TTC549 (cell line): ENCODE measurements at regions not wholly inside any gene's neighbourhood (a gene's known extent, or its start where the extent isn't known, plus 50 kb on each side); places are given as distances from the start of the nearest gene placed in this dataset.

Experiments used
- FAIRE-seq: peaks from 2 replicates; lab custom pipeline; 2012; peaks lifted over from hg19 to GRCh38; lab: Jason Lieb, UNC

DNA sequence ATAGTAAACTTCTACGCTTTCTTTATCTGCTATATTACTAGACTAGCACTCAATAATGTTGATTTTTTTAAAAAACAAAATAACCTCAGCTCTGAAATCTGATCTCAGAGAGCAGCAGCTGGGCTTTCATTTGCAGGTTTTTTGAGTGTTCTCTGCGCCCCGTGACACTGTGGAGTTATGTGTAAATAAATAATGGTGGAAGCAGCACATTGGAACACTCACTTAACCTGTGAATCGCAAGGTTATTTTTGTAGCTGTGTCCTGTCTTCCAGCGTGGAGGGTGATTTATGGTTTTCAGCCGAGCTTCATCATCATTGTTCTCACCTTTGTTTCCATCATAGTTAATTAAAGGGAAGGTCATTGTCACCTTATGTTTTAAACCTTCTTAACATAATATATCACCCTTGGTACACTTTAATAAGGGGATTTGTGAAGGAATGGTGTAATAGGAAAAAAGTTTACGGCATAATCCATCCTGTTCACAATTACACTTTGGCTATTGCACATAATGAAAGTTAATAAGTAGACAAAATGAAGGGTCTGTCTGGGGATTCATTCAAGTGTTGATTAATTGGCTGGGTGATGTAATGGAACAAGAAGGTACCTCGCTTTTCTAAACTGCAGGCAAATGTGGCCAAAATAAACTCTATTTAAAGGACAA, 493.3 kb upstream of the ADAMTS16 start:
- FAIRE-seq = no peak

- FAIRE-seq = no peak
These were observed 492.2 kb upstream of the ADAMTS16 start for GRCh38 chr5:4647955-4648354.

DNA sequence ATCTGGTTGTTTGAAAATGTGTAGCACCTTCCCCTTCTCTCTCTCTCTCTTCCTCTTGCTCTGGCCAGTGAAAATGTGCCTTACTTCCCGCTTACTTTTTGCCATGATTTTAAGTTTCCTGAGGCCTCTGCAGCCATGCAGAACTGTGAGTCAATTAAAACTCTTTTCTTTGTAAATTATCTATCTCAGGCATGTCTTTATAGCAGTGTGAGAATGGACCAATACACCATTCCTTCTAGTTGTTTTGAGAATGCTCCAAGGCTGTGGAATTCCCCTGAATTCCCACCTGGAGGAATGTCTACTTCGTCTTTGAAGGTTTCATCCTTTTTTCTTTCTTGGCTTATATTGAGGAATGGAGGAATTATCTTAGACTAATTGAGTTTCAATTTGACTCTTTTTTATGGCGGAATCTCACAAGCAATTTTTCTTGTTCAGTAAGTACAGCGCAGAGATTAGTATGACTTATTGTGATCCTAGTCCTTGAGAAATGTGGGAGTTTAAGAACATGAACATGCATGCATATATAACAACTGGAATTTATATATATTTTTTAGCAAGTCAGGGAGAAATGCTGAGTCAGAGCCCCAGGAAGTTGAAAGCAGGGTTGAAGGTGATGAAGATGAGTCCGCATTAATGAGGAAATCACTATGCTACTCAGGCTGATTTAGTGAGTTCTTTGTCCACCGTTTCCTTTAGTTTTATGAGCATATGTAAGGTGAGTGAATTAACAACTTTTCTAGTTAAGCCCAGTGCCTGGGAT, 488.1 kb upstream of the ADAMTS16 start:
- FAIRE-seq = no peak

DNA sequence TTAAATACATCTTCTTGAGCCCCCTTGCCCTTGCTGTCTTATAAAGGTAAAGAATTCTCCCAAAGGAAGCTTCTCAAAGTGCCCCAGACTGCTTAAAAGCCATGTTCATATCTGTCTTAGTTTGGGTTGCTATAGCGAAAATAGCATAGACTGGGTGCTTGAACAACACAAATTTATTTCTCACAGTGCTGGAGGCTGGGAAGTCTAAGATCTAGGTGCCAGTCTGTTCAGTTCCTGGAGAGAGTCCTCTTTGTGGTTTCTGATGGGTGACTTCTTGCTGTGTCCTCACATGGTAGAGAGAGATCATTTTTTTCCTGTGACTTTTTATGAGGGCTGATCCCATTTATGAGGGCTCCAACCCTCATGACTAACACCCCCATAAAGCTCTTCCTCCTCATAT, 486.7 kb upstream of the ADAMTS16 start:
- no peak for FAIRE-seq

GRCh38 chr5:4659851-4660250, 480.3 kb upstream of the ADAMTS16 start:
- FAIRE-seq = no peak

DNA sequence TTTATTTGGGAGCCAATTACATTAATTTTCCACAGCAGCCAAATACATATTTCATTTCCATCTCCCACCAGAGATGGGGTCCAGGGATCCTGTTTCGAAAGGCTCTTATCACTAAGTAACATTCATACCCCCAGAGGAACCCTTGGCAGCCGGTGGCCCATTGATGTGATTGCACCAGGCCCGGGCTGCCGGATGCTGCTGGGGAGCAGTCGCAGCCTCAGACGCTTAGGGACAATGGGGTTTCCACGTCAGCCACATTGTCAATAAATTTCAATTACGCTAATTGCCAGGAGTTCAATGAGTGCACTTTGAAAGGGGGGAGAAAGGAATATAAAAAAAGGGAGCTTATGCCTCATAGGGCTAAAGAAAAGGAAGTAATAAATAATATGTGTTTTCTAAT, 478.8 kb upstream of the ADAMTS16 start:
- FAIRE-seq = no peak

DNA sequence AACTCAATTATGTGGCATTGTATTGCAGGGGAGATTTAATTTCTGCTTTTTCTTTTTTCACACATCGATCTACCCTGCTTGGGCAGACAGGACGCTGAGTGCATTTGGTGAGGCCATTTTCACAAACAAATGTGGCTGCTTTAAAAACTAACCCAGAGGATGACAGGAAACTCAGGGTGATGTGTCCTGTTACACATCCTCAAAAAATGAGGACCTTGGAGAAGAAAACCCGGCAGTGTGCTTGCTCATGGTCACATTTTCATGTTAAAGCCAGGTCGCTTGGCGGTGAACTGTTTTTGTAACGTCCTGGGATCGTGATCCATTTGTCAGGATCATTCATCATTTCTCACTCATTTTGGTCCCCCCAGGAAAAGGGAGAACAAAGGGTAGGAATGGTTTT, 478.3 kb upstream of the ADAMTS16 start:
- FAIRE-seq = no peak

GRCh38 chr5:4662756-4663155, 477.4 kb upstream of the ADAMTS16 start:
- FAIRE-seq = no peak

DNA sequence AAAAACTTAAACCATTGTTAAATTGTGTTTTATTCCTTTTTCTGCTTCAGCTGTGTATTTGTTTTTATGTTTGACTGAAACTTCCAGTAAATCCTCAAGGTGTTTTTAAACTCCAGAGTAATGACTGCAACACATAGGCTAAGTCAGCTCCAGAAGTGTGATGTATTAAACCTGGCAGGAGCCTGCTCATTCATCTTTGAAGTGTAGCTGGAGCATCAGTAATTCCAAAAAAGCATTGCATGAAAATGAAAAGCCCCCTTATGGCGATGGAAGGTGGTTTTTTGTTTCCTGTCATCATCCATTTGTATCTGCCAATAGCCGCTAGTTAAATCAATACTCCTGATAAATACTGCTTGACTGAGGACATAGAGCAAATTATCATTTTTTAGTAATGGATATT, 474.2 kb upstream of the ADAMTS16 start:
- no peak for FAIRE-seq

- no peak for FAIRE-seq
These were observed 466.0 kb upstream of the ADAMTS16 start for GRCh38 chr5:4674166-4674565.

GRCh38 chr5:4676934-4677333, 463.2 kb upstream of the ADAMTS16 start:
- FAIRE-seq = no peak

GRCh38 chr5:4684946-4685345, 455.2 kb upstream of the ADAMTS16 start:
- FAIRE-seq = no peak

DNA sequence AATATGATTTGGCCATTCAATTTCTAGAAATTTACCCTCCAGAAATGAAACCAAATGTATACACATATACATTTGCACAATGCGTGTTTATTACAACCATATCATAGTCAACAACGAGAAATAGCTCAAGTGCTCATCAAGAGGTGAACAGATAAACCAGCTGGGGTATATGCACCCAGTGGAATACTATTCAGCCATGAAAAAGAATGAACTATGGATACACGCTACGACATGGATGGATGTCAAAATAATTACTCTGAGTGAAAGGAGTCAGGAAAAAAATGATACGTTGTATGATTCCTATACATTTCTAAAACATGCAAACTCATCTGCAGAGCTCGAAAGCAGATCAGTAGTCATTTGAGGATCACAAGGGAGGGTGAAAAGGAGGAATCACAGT, 441.5 kb upstream of the ADAMTS16 start:
- FAIRE-seq = no peak

- no peak for FAIRE-seq
These were observed 440.5 kb upstream of the ADAMTS16 start for GRCh38 chr5:4699592-4699991.

- FAIRE-seq = no peak
These were observed 440.1 kb upstream of the ADAMTS16 start for GRCh38 chr5:4700069-4700468.

GRCh38 chr5:4700871-4701270, 439.3 kb upstream of the ADAMTS16 start:
- FAIRE-seq = no peak

DNA sequence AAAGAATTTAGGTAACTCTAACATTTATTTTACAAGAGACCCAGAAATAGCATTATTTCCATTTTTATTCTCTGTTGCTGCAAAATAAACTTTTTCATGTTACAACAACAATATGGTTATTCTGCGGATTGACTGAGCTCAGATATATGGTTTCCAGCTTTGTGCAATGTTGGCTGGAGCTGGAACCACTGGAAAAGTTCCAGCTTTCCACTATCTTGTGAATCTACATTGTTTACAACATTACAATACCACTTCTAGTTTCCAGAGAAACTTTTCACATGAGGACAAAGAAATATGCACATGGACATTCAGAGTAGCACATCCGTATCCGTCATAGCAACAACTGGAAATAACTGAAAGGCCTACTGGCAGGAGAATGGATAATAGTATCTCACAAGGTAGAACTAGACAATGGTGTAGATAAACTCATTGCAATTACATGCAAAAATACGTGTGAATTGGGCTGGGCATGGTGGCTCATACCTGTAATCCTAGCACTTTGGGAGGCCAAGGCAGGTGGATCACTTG, 436.1 kb upstream of the ADAMTS16 start:
- no peak for FAIRE-seq

- FAIRE-seq = no peak
These were observed 435.2 kb upstream of the ADAMTS16 start for GRCh38 chr5:4704951-4705350.

- no peak for FAIRE-seq
These were observed 423.3 kb upstream of the ADAMTS16 start for GRCh38 chr5:4716781-4717180.

DNA sequence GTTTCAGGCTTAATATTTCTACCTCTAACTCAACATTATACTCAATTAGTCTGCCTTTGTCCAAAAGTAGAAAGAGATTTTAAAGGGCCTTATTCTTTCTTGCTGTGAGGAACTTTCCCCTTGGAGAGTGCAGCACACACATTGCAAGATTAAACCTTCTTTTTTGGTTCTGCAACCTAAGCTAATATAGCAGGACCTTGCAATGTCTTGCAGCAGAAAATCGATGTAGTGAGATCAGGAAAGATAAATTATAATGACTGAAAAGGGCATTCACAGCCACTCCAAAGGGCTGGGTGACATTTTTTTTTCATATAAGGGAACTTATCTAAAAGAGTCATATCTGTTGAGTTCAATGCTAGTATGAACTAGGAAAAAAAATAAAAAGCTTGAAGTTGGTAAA, 422.7 kb upstream of the ADAMTS16 start:
- FAIRE-seq = no peak

DNA sequence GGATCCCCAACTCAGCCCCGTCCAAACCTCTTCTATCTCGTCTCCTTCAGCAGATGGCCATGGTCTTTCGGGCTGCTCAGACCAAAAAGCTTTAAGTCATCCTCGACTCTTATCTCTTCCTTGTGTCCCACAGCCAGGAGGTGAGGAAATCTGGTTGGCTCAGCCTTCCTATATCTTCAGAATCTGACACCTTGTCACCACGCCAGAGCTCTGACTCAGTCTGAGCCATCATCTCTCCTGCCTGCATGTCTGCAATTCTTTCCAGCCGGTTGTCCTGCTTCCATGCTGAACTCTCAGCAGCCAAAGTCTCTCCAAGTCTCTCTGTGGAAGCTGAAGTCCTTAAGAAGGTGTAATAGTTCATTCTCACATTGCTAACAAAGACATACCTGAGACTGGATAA, 419.3 kb upstream of the ADAMTS16 start:
- no peak for FAIRE-seq

DNA sequence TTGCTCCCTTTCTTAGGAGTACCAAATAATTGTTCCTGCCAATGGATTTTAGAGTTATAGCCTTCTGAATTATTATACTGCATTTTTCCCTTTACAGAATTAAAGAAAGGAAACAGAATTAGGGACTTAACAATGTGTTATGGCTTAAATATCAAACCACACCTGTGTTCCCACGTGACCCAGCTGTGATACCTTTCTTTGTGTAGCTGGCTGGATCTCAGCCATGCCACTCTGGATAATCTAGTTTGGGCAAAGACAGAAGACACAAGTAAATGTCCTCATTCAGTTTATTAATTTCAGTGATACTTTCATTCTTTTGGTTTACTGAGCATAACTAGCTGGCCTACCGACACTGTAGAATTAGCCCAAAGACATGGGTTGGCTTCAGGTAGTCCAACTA, 417.2 kb upstream of the ADAMTS16 start:
- no peak for FAIRE-seq

GRCh38 chr5:4725594-4725993, 414.5 kb upstream of the ADAMTS16 start:
- no peak for FAIRE-seq

- no peak for FAIRE-seq
These were observed 409.9 kb upstream of the ADAMTS16 start for GRCh38 chr5:4730279-4730678.
